ENCODE measurements at regions not wholly inside any gene's neighbourhood (a gene's known extent, or its start where the extent isn't known, plus 50 kb on each side); places are given as distances from the start of the nearest gene placed in this dataset.

DNA sequence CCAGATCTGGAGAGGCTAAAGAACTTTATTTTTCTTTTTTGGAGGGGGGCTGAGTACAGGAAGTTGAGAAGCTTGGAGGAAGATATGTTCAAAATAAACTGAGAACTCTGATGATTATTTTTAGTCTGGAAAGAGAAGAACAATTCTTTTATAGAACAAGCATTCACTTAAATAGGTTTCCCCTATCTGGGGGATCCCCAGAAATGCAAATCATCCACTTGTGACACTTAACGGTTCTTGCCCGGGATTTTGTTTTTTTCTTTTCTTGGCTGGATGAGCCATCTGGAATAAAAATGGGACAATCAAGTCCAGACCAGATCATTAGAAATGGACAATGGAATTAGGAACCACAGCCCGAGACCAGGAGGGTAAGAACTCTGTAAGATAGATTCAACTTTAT is 95.9 kb upstream of the EGR2 start:
- TF ChIP-seq EZH2 (IDR thresholded peaks at IDR 0.05; ENCODE audit: insufficient read depth, low read length): no peak
- TF ChIP-seq, protein P1, sequence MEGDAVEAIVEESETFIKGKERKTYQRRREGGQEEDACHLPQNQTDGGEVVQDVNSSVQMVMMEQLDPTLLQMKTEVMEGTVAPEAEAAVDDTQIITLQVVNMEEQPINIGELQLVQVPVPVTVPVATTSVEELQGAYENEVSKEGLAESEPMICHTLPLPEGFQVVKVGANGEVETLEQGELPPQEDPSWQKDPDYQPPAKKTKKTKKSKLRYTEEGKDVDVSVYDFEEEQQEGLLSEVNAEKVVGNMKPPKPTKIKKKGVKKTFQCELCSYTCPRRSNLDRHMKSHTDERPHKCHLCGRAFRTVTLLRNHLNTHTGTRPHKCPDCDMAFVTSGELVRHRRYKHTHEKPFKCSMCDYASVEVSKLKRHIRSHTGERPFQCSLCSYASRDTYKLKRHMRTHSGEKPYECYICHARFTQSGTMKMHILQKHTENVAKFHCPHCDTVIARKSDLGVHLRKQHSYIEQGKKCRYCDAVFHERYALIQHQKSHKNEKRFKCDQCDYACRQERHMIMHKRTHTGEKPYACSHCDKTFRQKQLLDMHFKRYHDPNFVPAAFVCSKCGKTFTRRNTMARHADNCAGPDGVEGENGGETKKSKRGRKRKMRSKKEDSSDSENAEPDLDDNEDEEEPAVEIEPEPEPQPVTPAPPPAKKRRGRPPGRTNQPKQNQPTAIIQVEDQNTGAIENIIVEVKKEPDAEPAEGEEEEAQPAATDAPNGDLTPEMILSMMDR (IDR thresholded peaks at IDR 0.05; ENCODE audit: insufficient read depth, low read depth, low read length): no peak
- Histone ChIP-seq H3K79me2 (ENCODE audit: insufficient read depth, low read length) (no peaks in the 10 kb centered on the region), H3K4me3 (ENCODE audit: insufficient read depth, low read depth, low read length) (no peak overlapping the region), H3K4me1 (ENCODE audit: insufficient read depth, low read length) (peaks cover 3% of the 10 kb centered on the region), H3K27me3 (ENCODE audit: insufficient read depth, low read length) (peaks cover 7% of the 10 kb centered on the region), H3K4me2 (ENCODE audit: low read length) (no peak overlapping the region), H3K9ac (ENCODE audit: low read length) (no peak overlapping the region), H3K27ac (ENCODE audit: low read depth, low read length) (no peak overlapping the region), H4K20me1 (ENCODE audit: insufficient read depth, low read length) (no peaks in the 10 kb centered on the region), H3K36me3 (ENCODE audit: insufficient read depth, low read length) (no peaks in the 10 kb centered on the region), H3K9me3 (ENCODE audit: insufficient read depth, low read depth, low read length) (no peaks in the 10 kb centered on the region), H2AFZ (ENCODE audit: low read depth, low read length) (no peak overlapping the region)
- no peaks in the 10 kb centered on the region for H3K9me3 Mint-ChIP-seq (ENCODE audit: unreplicated experiment)
- H3K4me1 Mint-ChIP-seq (ENCODE audit: low read depth, unreplicated experiment): peaks cover 5% of the 10 kb centered on the region
- H3K27ac Mint-ChIP-seq (ENCODE audit: unreplicated experiment): no peak overlapping the region
- FAIRE-seq (no peak), DNase-seq (ENCODE audit: low read depth) (no peak)
- no peak overlapping the region for H3K4me3 Mint-ChIP-seq (ENCODE audit: unreplicated experiment)
- no peaks in the 10 kb centered on the region for H3K36me3 Mint-ChIP-seq (ENCODE audit: low read depth, unreplicated experiment)
- peaks cover 5% of the 10 kb centered on the region for H3K27me3 Mint-ChIP-seq (ENCODE audit: low read depth, unreplicated experiment)

DNA sequence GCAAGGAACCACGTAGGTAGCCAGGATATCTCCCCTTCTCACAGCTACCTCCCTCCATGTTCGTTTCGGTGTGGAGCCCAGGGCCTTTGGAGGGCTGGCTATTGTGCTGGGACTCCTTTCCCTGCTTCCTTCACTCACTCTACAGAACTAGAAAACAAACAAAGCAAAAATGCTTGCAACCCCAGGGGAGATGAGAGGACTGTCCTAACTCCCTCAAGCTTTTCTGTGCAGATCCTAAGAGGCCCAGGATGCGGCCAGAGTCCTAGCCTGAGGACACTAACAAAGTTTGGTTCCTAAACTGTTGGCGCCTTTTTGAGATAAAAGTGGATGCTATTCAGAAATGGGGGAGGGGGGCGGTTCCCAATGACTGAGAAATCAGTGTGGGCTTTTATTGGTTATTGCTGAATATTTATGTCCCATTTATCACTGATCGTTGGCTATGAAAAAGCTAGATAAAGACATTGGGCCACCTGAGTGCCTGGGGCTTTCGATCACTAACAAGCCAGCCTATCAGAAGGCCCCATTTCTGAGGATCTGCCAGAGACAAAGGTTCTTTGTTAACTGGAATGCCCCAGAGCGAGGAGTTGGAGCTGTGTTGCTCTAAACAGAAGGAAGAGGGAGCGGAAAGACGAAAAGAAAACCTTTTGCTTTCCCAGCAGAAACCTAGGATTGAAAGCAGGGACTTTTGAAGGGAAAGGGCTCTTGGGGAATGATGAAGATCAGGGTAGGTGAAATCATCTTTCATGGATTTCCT is 95.2 kb upstream of the EGR2 start:
- Histone ChIP-seq H3K79me2 (ENCODE audit: insufficient read depth, low read length) (no peaks in the 10 kb centered on the region), H3K36me3 (ENCODE audit: insufficient read depth, low read length) (no peaks in the 10 kb centered on the region), H3K9ac (ENCODE audit: low read length) (no peak overlapping the region), H3K27me3 (ENCODE audit: insufficient read depth, low read length) (peaks cover 7% of the 10 kb centered on the region), H3K27ac (ENCODE audit: low read depth, low read length) (no peak overlapping the region), H3K9me3 (ENCODE audit: insufficient read depth, low read depth, low read length) (no peaks in the 10 kb centered on the region), H3K4me2 (ENCODE audit: low read length) (no peak overlapping the region), H3K4me1 (ENCODE audit: insufficient read depth, low read length) (peaks cover 3% of the 10 kb centered on the region), H4K20me1 (ENCODE audit: insufficient read depth, low read length) (no peaks in the 10 kb centered on the region), H2AFZ (ENCODE audit: low read depth, low read length) (no peak overlapping the region), H3K4me3 (ENCODE audit: insufficient read depth, low read depth, low read length) (no peak overlapping the region)
- Mint-ChIP-seq H3K27me3 (ENCODE audit: low read depth, unreplicated experiment) (peaks cover 10% of the 10 kb centered on the region), H3K4me3 (ENCODE audit: unreplicated experiment) (no peak overlapping the region), H3K9me3 (ENCODE audit: unreplicated experiment) (no peaks in the 10 kb centered on the region), H3K27ac (ENCODE audit: unreplicated experiment) (no peak overlapping the region), H3K36me3 (ENCODE audit: low read depth, unreplicated experiment) (no peaks in the 10 kb centered on the region), H3K4me1 (ENCODE audit: low read depth, unreplicated experiment) (peaks cover 4% of the 10 kb centered on the region)
- FAIRE-seq (no peak), DNase-seq (ENCODE audit: low read depth) (no peak)
- TF ChIP-seq, protein P1 (IDR thresholded peaks at IDR 0.05; ENCODE audit: insufficient read depth, low read depth, low read length): no peak
- TF ChIP-seq EZH2 (IDR thresholded peaks at IDR 0.05; ENCODE audit: insufficient read depth, low read length): no peak
